Thoracic aorta (tissue), 2 donors: ENCODE measurements at regions not wholly inside any gene's neighbourhood (a gene's known extent, or its start where the extent isn't known, plus 50 kb on each side); places are given as distances from the start of the nearest gene placed in this dataset.

Experiments
- ATAC-seq: fragments of 150-250 bp; one replicate; pipeline ENCODE4 v1.8.0; 2017; ENCODE audit warnings: low read depth; ENCODE audit not compliant: insufficient number of reproducible peaks, low FRiP score
- DNase-seq: peaks from one replicate; pipeline ENCODE4 v3.0.0-alpha.2; 2020; ENCODE audit warnings: low spot score
- H3K27ac ChIP-seq, 2 donors: fragments of 200-600 bp; sonication (generic); 1 replicate in 1 of 2; 2 replicates in 1 of 2; pipeline ENCODE4 v1.5.1; 2016; ENCODE audit warnings: mild to moderate bottlenecking in 2 of 2, moderate library complexity in 2 of 2
- H3K27me3 ChIP-seq: fragments of 200-600 bp; sonication (generic); replicated peaks from 2 replicates; pipeline ENCODE4 v1.6.0; 2016; ENCODE audit warnings: mild to moderate bottlenecking; ENCODE audit not compliant: insufficient read depth
- H3K36me3 ChIP-seq: fragments of 200-600 bp; sonication (generic); one replicate; pipeline ENCODE4 v1.5.1; 2016
- H3K4me1 ChIP-seq, 2 donors: fragments of 200-600 bp; sonication (generic); 1 replicate in 1 of 2; 2 replicates in 1 of 2; pipeline versions ENCODE4 v1.5.1 to v1.6.0; 2016; ENCODE audit warnings: low read depth in 2 of 2, mild to moderate bottlenecking in 1 of 2; ENCODE audit not compliant: control insufficient read depth in 1 of 2
- H3K4me3 ChIP-seq: fragments of 200-600 bp; sonication (generic); 2 replicates; pipeline ENCODE4 v1.5.1; 2016; ENCODE audit warnings: mild to moderate bottlenecking
- H3K9me3 ChIP-seq: fragments of 200-600 bp; sonication (generic); 2 replicates; pipeline ENCODE4 v1.5.1; 2016
- CTCF ChIP-seq: fragments of 200-600 bp; sonication (generic); IDR thresholded peaks from one replicate; pipeline ENCODE4 v1.5.1; 2019; ENCODE audit warnings: antibody characterized with exemption

DNA sequence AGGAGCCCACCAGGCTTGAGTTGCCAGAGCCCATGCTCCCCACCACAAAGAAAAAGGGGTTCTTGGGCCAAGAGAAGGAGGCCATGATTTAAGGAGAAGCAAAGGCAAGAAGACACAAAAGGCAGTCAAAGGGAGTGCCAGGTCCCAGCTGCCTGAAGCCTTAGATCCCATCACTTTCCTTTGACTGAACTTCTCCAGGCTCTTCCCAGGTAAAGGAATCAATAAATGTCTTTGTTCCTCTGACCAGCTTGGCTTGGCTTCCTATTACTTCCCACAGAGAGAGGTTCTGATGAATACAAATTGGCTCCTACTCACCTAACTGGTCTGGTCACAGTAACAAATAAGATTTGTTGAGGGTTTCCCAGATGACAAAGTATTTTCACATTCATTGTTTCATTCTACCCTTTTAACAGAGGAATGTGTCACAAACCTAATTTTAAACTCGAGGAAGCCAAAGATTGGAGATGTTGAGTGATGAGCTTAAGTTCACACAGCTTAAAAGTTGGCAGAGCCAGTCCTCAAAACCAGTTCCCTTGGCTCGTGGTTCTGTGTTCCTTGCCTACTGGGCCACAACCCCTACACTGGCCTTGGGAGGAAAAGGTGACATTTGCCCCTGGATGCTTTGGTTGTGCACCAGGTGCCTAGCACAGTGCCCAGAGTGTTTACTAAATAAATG, 96.4 kb upstream of the SESN3 start:
- TF ChIP-seq CTCF = no peak
- ATAC-seq (no peak), DNase-seq (no peak)
- no peaks in the 10 kb centered on the region for H3K36me3 ChIP-seq
- H3K4me3 ChIP-seq = no peak overlapping the region
- peaks cover 0 to 4% of the 10 kb centered on the region in 2 donors for H3K4me1 ChIP-seq
- H3K9me3 ChIP-seq = no peaks in the 10 kb centered on the region
- no peaks in the 10 kb centered on the region for H3K27me3 ChIP-seq
- H3K27ac ChIP-seq = no peak overlapping the region

- Histone ChIP-seq H3K27me3 (no peaks in the 10 kb centered on the region), H3K36me3 (no peaks in the 10 kb centered on the region), H3K4me1 (peaks cover 0 to 7% of the 10 kb centered on the region in 2 donors), H3K9me3 (no peaks in the 10 kb centered on the region), H3K27ac (no peak overlapping the region), H3K4me3 (no peak overlapping the region)
- DNase-seq = no peak
- ATAC-seq = no peak
- no peak for TF ChIP-seq CTCF
Observed at GRCh38 chr11:95325777-95326258, 94.8 kb upstream of the SESN3 start.

DNA sequence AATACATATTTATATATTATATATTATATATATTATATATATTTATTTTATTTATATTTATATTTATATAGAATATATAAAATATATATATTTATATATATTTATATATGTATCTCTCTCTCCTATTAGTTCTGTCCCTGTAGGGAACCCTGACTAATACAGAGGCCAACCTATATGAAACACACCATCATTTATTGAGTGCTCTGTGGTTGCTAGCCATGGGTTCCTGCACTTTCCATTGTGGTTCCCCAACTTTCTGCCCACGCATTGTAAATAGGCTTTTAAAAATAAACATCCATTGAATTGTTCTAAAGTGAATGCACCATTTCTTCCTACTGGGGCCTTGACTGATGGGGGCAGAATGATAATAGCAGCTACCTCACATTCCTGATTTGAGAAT, 93.8 kb upstream of the SESN3 start:
- DNase-seq (no peak), ATAC-seq (no peak)
- Histone ChIP-seq H3K4me1 (peaks cover 0 to 7% of the 10 kb centered on the region in 2 donors), H3K27me3 (no peaks in the 10 kb centered on the region), H3K36me3 (no peaks in the 10 kb centered on the region), H3K4me3 (no peak overlapping the region), H3K9me3 (no peaks in the 10 kb centered on the region), H3K27ac (no peak overlapping the region)
- no peak for TF ChIP-seq CTCF

DNA sequence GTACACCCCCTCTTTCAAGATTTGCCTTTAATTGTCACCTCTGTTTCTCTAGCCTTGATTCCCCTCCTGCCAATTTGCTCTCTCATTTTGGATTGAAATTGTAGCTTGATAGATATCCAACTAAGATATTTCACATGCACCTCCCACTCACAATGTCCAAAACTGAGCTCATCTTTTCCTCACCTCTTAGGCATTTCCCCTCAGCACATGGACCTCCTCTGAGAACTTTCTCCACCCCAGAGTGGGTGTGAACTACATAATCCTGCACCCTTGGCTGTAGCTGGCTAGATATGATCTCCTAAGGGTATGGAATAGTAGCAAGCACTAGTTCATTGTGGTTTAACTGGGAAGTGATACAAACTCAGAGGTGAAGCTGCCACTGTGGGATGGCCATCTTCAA, 91.5 kb upstream of the SESN3 start:
- TF ChIP-seq CTCF = no peak
- Histone ChIP-seq H3K27ac (no peak overlapping the region), H3K27me3 (no peaks in the 10 kb centered on the region), H3K9me3 (no peaks in the 10 kb centered on the region), H3K4me1 (peaks cover 0 to 7% of the 10 kb centered on the region in 2 donors), H3K36me3 (no peaks in the 10 kb centered on the region), H3K4me3 (no peak overlapping the region)
- DNase-seq = no peak
- ATAC-seq = no peak

GRCh38 chr11:95318498-95318897, 87.5 kb upstream of the SESN3 start:
- Histone ChIP-seq H3K27me3 (no peaks in the 10 kb centered on the region), H3K4me1 (peaks cover 0 to 7% of the 10 kb centered on the region in 2 donors), H3K9me3 (no peaks in the 10 kb centered on the region), H3K36me3 (no peaks in the 10 kb centered on the region), H3K4me3 (no peak overlapping the region), H3K27ac (no peak overlapping the region)
- DNase-seq = no peak
- ATAC-seq = no peak
- TF ChIP-seq CTCF = no peak
